ENCODE measurements at regions not wholly inside any gene's neighbourhood (a gene's known extent, or its start where the extent isn't known, plus 50 kb on each side); places are given as distances from the start of the nearest gene placed in this dataset.

GRCh38 chr16:56063111-56063510 is 128.2 kb upstream of the GNAO1 start:
- no peaks in the 10 kb centered on the region for H3K27me3 ChIP-seq (ENCODE audit: low read length)
- no peaks in the 10 kb centered on the region for H3K36me3 ChIP-seq (ENCODE audit: low read length)
- H3F3A ChIP-seq (ENCODE audit: insufficient read depth), result no peaks in the 10 kb centered on the region
- no peak overlapping the region for H2AFZ ChIP-seq (ENCODE audit: low read depth, low read length, severe bottlenecking)
- H4K20me1 ChIP-seq (ENCODE audit: low read depth, low read length), result no peaks in the 10 kb centered on the region
- no peak overlapping the region for H3K4me2 ChIP-seq (ENCODE audit: low read depth, low read length, poor library complexity, severe bottlenecking)
- TF ChIP-seq EZH2phosphoT487 (conservative IDR thresholded peaks at IDR 0.05; ENCODE audit: low read length), result no peak
- no peak overlapping the region for H3K9ac ChIP-seq (ENCODE audit: low read length)
- H3K9me2 ChIP-seq (replicated peaks; ENCODE audit: insufficient read depth, low read length), result no peaks in the 10 kb centered on the region
- no peak overlapping the region for H3K27ac ChIP-seq (ENCODE audit: low read depth, low read length)
- no peak overlapping the region for H3K4me3 ChIP-seq (ENCODE audit: insufficient read depth, low read length, poor library complexity, severe bottlenecking)
- H3K79me2 ChIP-seq (ENCODE audit: insufficient read depth, low read length), result no peaks in the 10 kb centered on the region
- H3K9me3 ChIP-seq (ENCODE audit: insufficient read depth, low read length), result no peaks in the 10 kb centered on the region

DNA sequence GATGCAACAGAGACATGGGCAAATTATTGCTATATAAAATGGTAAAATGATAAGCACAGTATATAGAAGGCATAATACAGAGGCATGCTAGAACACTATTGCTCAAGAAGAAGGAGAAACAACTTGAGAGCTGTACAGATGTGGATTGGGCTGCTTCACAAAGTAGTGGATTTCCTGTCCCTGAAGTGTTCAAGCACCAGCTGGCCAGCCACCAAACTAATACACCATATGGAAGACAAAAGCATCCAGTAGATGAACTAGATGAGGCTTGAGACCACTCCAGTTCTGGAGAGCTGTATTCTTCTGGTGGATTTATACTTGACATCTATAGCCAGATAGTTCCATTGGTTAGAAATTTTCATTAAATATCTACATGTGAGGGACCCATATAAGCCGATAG is 134.1 kb upstream of the GNAO1 start:
- no peak overlapping the region for H3K9ac ChIP-seq (ENCODE audit: low read length)
- H3K36me3 ChIP-seq (ENCODE audit: low read length), result no peaks in the 10 kb centered on the region
- no peaks in the 10 kb centered on the region for H3K9me2 ChIP-seq (replicated peaks; ENCODE audit: insufficient read depth, low read length)
- no peak overlapping the region for H2AFZ ChIP-seq (ENCODE audit: low read depth, low read length, severe bottlenecking)
- no peak overlapping the region for H3K4me3 ChIP-seq (ENCODE audit: insufficient read depth, low read length, poor library complexity, severe bottlenecking)
- no peaks in the 10 kb centered on the region for H3K27me3 ChIP-seq (ENCODE audit: low read length)
- no peaks in the 10 kb centered on the region for H3K79me2 ChIP-seq (ENCODE audit: insufficient read depth, low read length)
- no peaks in the 10 kb centered on the region for H4K20me1 ChIP-seq (ENCODE audit: low read depth, low read length)
- no peaks in the 10 kb centered on the region for H3F3A ChIP-seq (ENCODE audit: insufficient read depth)
- H3K27ac ChIP-seq (ENCODE audit: low read depth, low read length), result no peak overlapping the region
- no peak for TF ChIP-seq CTCF (IDR thresholded peaks at IDR 0.05; ENCODE audit: insufficient read depth, low read length, poor library complexity, severe bottlenecking)
- no peak for TF ChIP-seq EZH2phosphoT487 (conservative IDR thresholded peaks at IDR 0.05; ENCODE audit: low read length)
- no peak overlapping the region for H3K4me2 ChIP-seq (ENCODE audit: low read depth, low read length, poor library complexity, severe bottlenecking)
- H3K9me3 ChIP-seq (ENCODE audit: insufficient read depth, low read length), result no peaks in the 10 kb centered on the region

DNA sequence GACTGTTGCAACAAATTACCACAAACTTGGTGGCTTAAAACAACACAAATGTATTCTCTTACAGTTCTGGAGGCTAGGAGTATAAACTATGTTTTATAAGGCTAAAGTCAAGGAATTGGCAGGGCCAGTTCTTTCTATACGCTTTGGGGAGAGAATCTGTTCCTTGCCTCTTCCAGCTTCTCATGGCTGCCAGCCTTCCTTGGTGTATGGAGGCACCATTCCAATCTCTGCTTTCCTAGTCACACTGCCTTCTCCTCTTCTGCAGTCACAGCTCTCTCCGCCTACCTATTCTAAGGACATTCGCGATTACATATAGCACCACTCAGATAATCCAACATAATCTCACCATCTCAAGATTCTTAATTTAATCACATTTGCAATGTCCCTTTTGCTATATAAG is 140.4 kb upstream of the GNAO1 start:
- H4K20me1 ChIP-seq (ENCODE audit: low read depth, low read length), result no peaks in the 10 kb centered on the region
- TF ChIP-seq EZH2phosphoT487 (conservative IDR thresholded peaks at IDR 0.05; ENCODE audit: low read length), result no peak
- no peak for TF ChIP-seq CTCF (IDR thresholded peaks at IDR 0.05; ENCODE audit: insufficient read depth, low read length, poor library complexity, severe bottlenecking)
- no peaks in the 10 kb centered on the region for H3K9me2 ChIP-seq (replicated peaks; ENCODE audit: insufficient read depth, low read length)
- peaks cover 4% of the 10 kb centered on the region; the same call in 1 of the 2 replicates for H3F3A ChIP-seq (ENCODE audit: insufficient read depth)
- H3K9ac ChIP-seq (ENCODE audit: low read length), result no peak overlapping the region
- no peaks in the 10 kb centered on the region for H3K27me3 ChIP-seq (ENCODE audit: low read length)
- H3K27ac ChIP-seq (ENCODE audit: low read depth, low read length), result no peak overlapping the region
- H3K9me3 ChIP-seq (ENCODE audit: insufficient read depth, low read length), result no peaks in the 10 kb centered on the region
- H3K4me3 ChIP-seq (ENCODE audit: insufficient read depth, low read length, poor library complexity, severe bottlenecking), result no peak overlapping the region
- no peaks in the 10 kb centered on the region for H3K36me3 ChIP-seq (ENCODE audit: low read length)
- H3K4me2 ChIP-seq (ENCODE audit: low read depth, low read length, poor library complexity, severe bottlenecking), result no peak overlapping the region
- no peak overlapping the region for H2AFZ ChIP-seq (ENCODE audit: low read depth, low read length, severe bottlenecking)
- no peaks in the 10 kb centered on the region for H3K79me2 ChIP-seq (ENCODE audit: insufficient read depth, low read length)

DNA sequence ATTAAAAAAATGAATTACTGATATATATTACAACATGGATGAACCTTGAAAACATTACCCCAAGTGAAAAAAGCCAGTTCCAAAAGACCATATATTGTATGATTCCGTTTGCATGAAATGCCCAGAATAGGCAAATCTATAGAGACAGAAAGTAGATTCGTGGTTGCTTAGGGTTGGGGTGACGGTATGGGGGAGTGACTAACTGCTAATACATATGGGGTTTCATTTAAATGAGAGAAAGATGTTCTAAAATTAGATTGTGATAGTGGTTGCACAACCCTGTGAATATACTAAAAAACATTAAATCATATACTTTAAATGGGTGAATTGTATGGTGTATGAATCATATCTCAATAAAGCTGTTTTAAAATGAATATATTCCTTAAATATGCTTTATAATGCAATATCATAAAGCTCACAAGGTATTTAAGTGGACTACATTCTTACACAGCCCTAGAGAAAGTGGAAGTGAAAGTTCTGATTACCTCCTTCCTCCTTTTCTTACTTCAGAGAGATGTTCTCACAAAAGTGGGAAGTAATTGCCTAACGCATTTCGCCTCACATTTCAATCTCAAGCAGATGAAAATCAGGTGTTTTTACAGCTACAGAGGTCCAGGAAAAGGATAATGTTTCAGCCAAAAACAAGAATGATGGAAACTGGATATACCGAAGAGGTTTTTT is 142.7 kb upstream of the GNAO1 start:
- Histone ChIP-seq H3K36me3 (ENCODE audit: low read length) (no peaks in the 10 kb centered on the region), H3K9me2 (replicated peaks; ENCODE audit: insufficient read depth, low read length) (no peaks in the 10 kb centered on the region), H3K9ac (ENCODE audit: low read length) (no peak overlapping the region), H4K20me1 (ENCODE audit: low read depth, low read length) (no peaks in the 10 kb centered on the region), H3F3A (ENCODE audit: insufficient read depth) (peaks cover 4% of the 10 kb centered on the region; the same call in 1 of the 2 replicates), H3K27ac (ENCODE audit: low read depth, low read length) (no peak overlapping the region), H3K4me2 (ENCODE audit: low read depth, low read length, poor library complexity, severe bottlenecking) (no peak overlapping the region), H3K79me2 (ENCODE audit: insufficient read depth, low read length) (no peaks in the 10 kb centered on the region), H3K9me3 (ENCODE audit: insufficient read depth, low read length) (no peaks in the 10 kb centered on the region), H3K4me3 (ENCODE audit: insufficient read depth, low read length, poor library complexity, severe bottlenecking) (no peak overlapping the region), H2AFZ (ENCODE audit: low read depth, low read length, severe bottlenecking) (no peak overlapping the region), H3K27me3 (ENCODE audit: low read length) (no peaks in the 10 kb centered on the region)
- TF ChIP-seq CTCF (IDR thresholded peaks at IDR 0.05; ENCODE audit: insufficient read depth, low read length, poor library complexity, severe bottlenecking) (no peak), EZH2phosphoT487 (conservative IDR thresholded peaks at IDR 0.05; ENCODE audit: low read length) (no peak)

Measured in SU-DHL-6 (cell line).